RKO (cell line): ENCODE measurements at regions not wholly inside any gene's neighbourhood (a gene's known extent, or its start where the extent isn't known, plus 50 kb on each side); places are given as distances from the start of the nearest gene placed in this dataset.

Experiments used
- DNase-seq: peaks from one replicate; pipeline ENCODE4 v3.0.0-alpha.2; 2016; ENCODE audit warnings: low spot score

GRCh38 chr3:70120357-70120966 lies 120.9 kb downstream of the SAMMSON start:
- peak; percentile 39 for DNase-seq

GRCh38 chr3:70127192-70127591 lies 127.7 kb downstream of the SAMMSON start:
- no peak for DNase-seq

- DNase-seq, result no peak
Measured at GRCh38 chr3:70137366-70137765, 137.8 kb downstream of the SAMMSON start.

- peak; percentile 63 for DNase-seq
Measured at GRCh38 chr3:70138606-70139005, 139.1 kb downstream of the SAMMSON start.
